DND-41 (cell line): ENCODE measurements at regions not wholly inside any gene's neighbourhood (a gene's known extent, or its start where the extent isn't known, plus 50 kb on each side); places are given as distances from the start of the nearest gene placed in this dataset.

ENCODE experiments used
- CTCF ChIP-seq: IDR thresholded peaks from 2 replicates; pipeline ENCODE4 v1.5.1; 2012; ENCODE audit warnings: borderline replicate concordance, low read length, moderate library complexity, mild to moderate bottlenecking; ENCODE audit not compliant: poor library complexity, severe bottlenecking; ENCODE audit errors: extremely low read depth
- EZH2 ChIP-seq: IDR thresholded peaks from 3 replicates; pipeline ENCODE4 v1.6.1; 2012; ENCODE audit warnings: borderline replicate concordance, low read depth, mild to moderate bottlenecking, moderate library complexity, low read length, inconsistent platforms; ENCODE audit not compliant: severe bottlenecking

GRCh38 chr7:110544194-110544593, 546.7 kb upstream of the LRRN3 start:
- no peak for TF ChIP-seq CTCF
- no peak for TF ChIP-seq EZH2
